HCT116 (cell line): ENCODE measurements at regions not wholly inside any gene's neighbourhood (a gene's known extent, or its start where the extent isn't known, plus 50 kb on each side); places are given as distances from the start of the nearest gene placed in this dataset.

ENCODE experiments used
- ATAC-seq: fragments of 200-7000 bp; cut with Tn5 transposase; 2 replicates; pipeline ENCODE4 v1.9.1; 2020; ENCODE audit warnings: mild to moderate bottlenecking, moderate library complexity
- BruUV-seq: library from RNA; stranded (reverse); fragments of 400-500 nt; replicated peaks from 2 replicates; lab custom pipeline; 2021; lab: Mats Ljungman, UMichigan
- CTCF ChIA-PET: fragments of 300-600 bp; sonication (Branson Sonifier 250); formaldehyde crosslinking; loops from one replicate; lab custom pipeline; 2021; ENCODE audit warnings: antibody characterized with exemption; lab: Charles Lee
- POLR2A ChIA-PET: fragments of 300-600, 350-600 bp; sonication (Branson Sonifier 250); formaldehyde crosslinking; loops from one replicate; lab custom pipeline; 2021; ENCODE audit warnings: antibody characterized with exemption; lab: Charles Lee
- RAD21 ChIA-PET, 2 experiments: fragments of 300-600 bp; sonication (Branson Sonifier 250); formaldehyde crosslinking; loops; one replicate each; lab custom pipeline; 2023; ENCODE audit warnings: low total read pairs in 2 of 2; ENCODE audit not compliant: uncharacterized antibody in 2 of 2, unreplicated experiment in 2 of 2, low non-redundant PET in 1 of 2; lab: Charles Lee
- DNase-seq: peaks from one replicate; pipeline ENCODE4 v3.0.0-alpha.2; 2010; ENCODE audit warnings: low read depth, low spot score
- H2AFZ ChIP-seq: fragments of 200-600 bp; shearing (Covaris generic), sonication (generic); 2 replicates; pipeline ENCODE4 v1.6.1; 2017; ENCODE audit warnings: low read depth, mixed run types, mixed read lengths, antibody characterized with exemption, low read length; ENCODE audit not compliant: poor library complexity, severe bottlenecking
- H3K27ac ChIP-seq: 2 replicates; pipeline ENCODE4 v1.5.1; 2012; ENCODE audit warnings: low read depth, low read length
- H3K27me3 ChIP-seq: fragments of 200-600 bp; sonication (generic); 2 replicates; pipeline ENCODE4 v1.6.1; 2016; ENCODE audit warnings: mixed run types, low read length, mixed read lengths; ENCODE audit not compliant: insufficient read depth
- H3K36me3 ChIP-seq, 2 experiments: fragments of 200-500 bp in 1 of 2; fragments of 200-600 bp in 1 of 2; sonication (Bioruptor generic) in 1 of 2; sonication (generic) in 1 of 2; 2 replicates each; pipeline versions ENCODE4 v1.5.1 to v1.6.1; 2014 to 2016; ENCODE audit warnings: low read length in 2 of 2, inconsistent platforms in 1 of 2, mixed read lengths in 1 of 2, mixed run types in 1 of 2; ENCODE audit not compliant: insufficient read depth in 2 of 2, control insufficient read depth in 1 of 2
- H3K4me1 ChIP-seq, 2 experiments: fragments of 200-600 bp in 1 of 2; sonication (generic) in 1 of 2; 2 replicates each; pipeline versions ENCODE4 v1.5.1 to v1.6.1; 2012 to 2017; ENCODE audit warnings: low read length in 2 of 2, inconsistent platforms in 1 of 2, mild to moderate bottlenecking in 1 of 2, mixed read lengths in 1 of 2, mixed run types in 1 of 2, moderate library complexity in 1 of 2; ENCODE audit not compliant: insufficient read depth in 2 of 2, control insufficient read depth in 1 of 2
- H3K4me2 ChIP-seq: fragments of 200-600 bp; sonication (generic); 2 replicates; pipeline ENCODE4 v1.6.1; 2017; ENCODE audit warnings: mixed run types, low read length, mixed read lengths
- H3K4me3 ChIP-seq, 2 experiments: fragments of 200-600 bp in 1 of 2; sonication (generic) in 1 of 2; replicated peaks in 1 of 2; 2 replicates each; pipeline ENCODE4 v1.5.1; 2011 to 2016; ENCODE audit warnings: low read length in 2 of 2, control low read depth in 1 of 2, low read depth in 1 of 2, mild to moderate bottlenecking in 1 of 2, mixed read lengths in 1 of 2, mixed run types in 1 of 2
- H3K79me2 ChIP-seq: fragments of 200-600 bp; sonication (generic); 2 replicates; pipeline ENCODE4 v1.6.1; 2017; ENCODE audit warnings: mild to moderate bottlenecking, mixed run types, low read length, moderate library complexity, mixed read lengths; ENCODE audit not compliant: insufficient read depth
- H3K9ac ChIP-seq: fragments of 200-600 bp; sonication (generic); 2 replicates; pipeline ENCODE4 v1.6.1; 2016; ENCODE audit warnings: low read length, mixed read lengths
- H3K9me2 ChIP-seq: fragments of 200-600 bp; sonication (generic), shearing (Covaris generic); 2 replicates; pipeline ENCODE4 v1.6.1; 2017; ENCODE audit warnings: mixed run types, mild to moderate bottlenecking, moderate library complexity; ENCODE audit not compliant: insufficient read depth
- H3K9me3 ChIP-seq, 2 experiments: fragments of 200-500 bp in 1 of 2; fragments of 200-600 bp in 1 of 2; sonication (Bioruptor generic) in 1 of 2; sonication (generic) in 1 of 2; 2 replicates each; pipeline ENCODE4 v1.6.1; 2014 to 2017; ENCODE audit warnings: low read length in 2 of 2, mixed read lengths in 2 of 2, inconsistent platforms in 1 of 2, low read depth in 1 of 2, mild to moderate bottlenecking in 1 of 2, mixed run types in 1 of 2, moderate library complexity in 1 of 2; ENCODE audit not compliant: control insufficient read depth in 1 of 2, insufficient read depth in 1 of 2
- H4K20me1 ChIP-seq: fragments of 200-600 bp; sonication (generic), shearing (Covaris generic); 2 replicates; pipeline ENCODE4 v1.6.1; 2017; ENCODE audit warnings: mixed run types, mild to moderate bottlenecking, moderate library complexity; ENCODE audit not compliant: insufficient read depth
- CBX3 ChIP-seq: IDR thresholded peaks from 2 replicates; pipeline ENCODE4 v1.6.1; 2012; ENCODE audit warnings: low read depth
- CEBPB ChIP-seq: IDR thresholded peaks from 2 replicates; pipeline ENCODE4 v1.6.1; 2012; ENCODE audit warnings: low read depth
- EGR1 ChIP-seq: IDR thresholded peaks from 2 replicates; pipeline ENCODE4 v1.6.1; 2012; ENCODE audit warnings: low read depth
- ELF1 ChIP-seq: IDR thresholded peaks from 2 replicates; pipeline ENCODE4 v1.6.1; 2012; ENCODE audit warnings: low read depth, borderline replicate concordance
- EZH2 ChIP-seq: fragments of 200-600 bp; sonication (generic); IDR thresholded peaks from 2 replicates; pipeline ENCODE4 v1.6.1; 2017; ENCODE audit warnings: antibody characterized with exemption, mixed run types
- EZH2phosphoT487 ChIP-seq: fragments of 200-600 bp; IDR thresholded peaks from 2 replicates; pipeline ENCODE4 v1.6.1; 2018; ENCODE audit warnings: antibody characterized with exemption, borderline replicate concordance
- FOSL1 ChIP-seq: IDR thresholded peaks from 2 replicates; pipeline ENCODE4 v1.6.1; 2012; ENCODE audit warnings: low read depth
- JUND ChIP-seq: IDR thresholded peaks from 2 replicates; pipeline ENCODE4 v1.6.1; 2012
- POLR2A ChIP-seq: IDR thresholded peaks from 2 replicates; pipeline ENCODE4 v1.7.0; 2011; ENCODE audit warnings: borderline replicate concordance; ENCODE audit not compliant: insufficient read depth, insufficient read length; ENCODE audit errors: extremely low read depth
- POLR2AphosphoS5 ChIP-seq: IDR thresholded peaks from 2 replicates; pipeline ENCODE4 v1.6.1; 2011; ENCODE audit warnings: mild to moderate bottlenecking, low read depth, low read length, moderate library complexity
- SP1 ChIP-seq: IDR thresholded peaks from 2 replicates; pipeline ENCODE4 v1.6.1; 2012; ENCODE audit warnings: low read depth
- SRF ChIP-seq: IDR thresholded peaks from 2 replicates; pipeline ENCODE4 v1.6.1; 2012; ENCODE audit warnings: low read depth
- TCF7L2 ChIP-seq: IDR thresholded peaks from 2 replicates; pipeline ENCODE4 v1.7.0; 2011; ENCODE audit warnings: borderline replicate concordance, inconsistent platforms; ENCODE audit not compliant: insufficient read depth, insufficient read length; ENCODE audit errors: extremely low read depth
- YY1 ChIP-seq: IDR thresholded peaks from 2 replicates; pipeline ENCODE4 v1.6.1; 2011; ENCODE audit warnings: low read length, low read depth, moderate library complexity, mild to moderate bottlenecking; ENCODE audit not compliant: insufficient replicate concordance; ENCODE audit errors: extremely low read depth
- ZFX ChIP-seq: fragments of 450-650 bp; IDR thresholded peaks from 2 replicates; pipeline ENCODE4 v1.6.1; 2017
- ZNF274 ChIP-seq: fragments of 200-500 bp; sonication (Bioruptor generic); IDR thresholded peaks from 2 replicates; pipeline ENCODE4 v1.6.1; 2014; ENCODE audit warnings: mild to moderate bottlenecking, low read depth, low read length, inconsistent platforms
- intact Hi-C: fragments of 100-400 bp; cut with micrococcal nuclease; formaldehyde crosslinking; loops from 2 replicates; pipeline ENCODE4 v1.10.0; 2022
- TF ChIP-seq, protein P1 (sequence below): IDR thresholded peaks from 2 replicates; pipeline ENCODE4 v1.6.1; 2012
- TF ChIP-seq, protein P2 (sequence below), 3 experiments: fragments of 200-600 bp in 1 of 3; sonication (generic) in 1 of 3; IDR thresholded peaks in 2 of 3; conservative IDR thresholded peaks in 1 of 3; 2 replicates each; pipeline ENCODE4 v1.5.1; 2012 to 2017; ENCODE audit warnings: low read depth in 2 of 3, low read length in 2 of 3, antibody characterized with exemption in 1 of 3, borderline replicate concordance in 1 of 3, control low read depth in 1 of 3, mild to moderate bottlenecking in 1 of 3, mixed read lengths in 1 of 3, mixed run types in 1 of 3, moderate library complexity in 1 of 3; ENCODE audit not compliant: insufficient read depth in 1 of 3
- TF ChIP-seq, protein P3 (sequence below): IDR thresholded peaks from 2 replicates; pipeline ENCODE4 v1.6.1; 2012; ENCODE audit warnings: low read depth
- TF ChIP-seq, protein P4 (sequence below): IDR thresholded peaks from 2 replicates; pipeline ENCODE4 v1.6.1; 2011; ENCODE audit warnings: mild to moderate bottlenecking, low read length, moderate library complexity; ENCODE audit not compliant: insufficient replicate concordance; ENCODE audit errors: extremely low read depth

DNA sequence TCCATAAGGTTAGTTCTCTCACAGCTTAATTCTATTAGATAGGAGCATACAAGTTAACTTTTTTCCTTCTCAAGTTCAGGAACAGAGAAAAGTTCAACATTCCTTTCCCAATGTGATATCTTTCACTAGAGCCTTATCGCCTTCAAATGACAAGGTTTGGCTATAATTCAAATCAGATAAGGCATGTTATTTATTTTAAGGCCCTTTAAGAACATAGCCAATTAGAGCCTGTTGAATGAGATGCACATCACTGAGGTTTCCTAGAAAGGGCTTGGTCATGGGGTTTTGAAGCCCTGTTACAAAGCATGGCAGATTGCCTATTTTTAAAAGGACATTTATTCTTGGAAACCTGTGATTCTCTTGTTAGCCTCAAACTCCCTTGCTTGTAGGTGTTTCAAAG lies 123.4 kb downstream of the BASP1 start:
- no peak overlapping the region for H3K27ac ChIP-seq
- TF ChIP-seq JUND (no peak), FOSL1 (no peak), ZFX (no peak), YY1 (no peak), ZNF274 (no peak), ELF1 (no peak), POLR2AphosphoS5 (no peak), SRF (no peak), CEBPB (no peak), CBX3 (no peak), EZH2 (no peak), SP1 (no peak), EZH2phosphoT487 (no peak), EGR1 (no peak), POLR2A (no peak), TCF7L2 (no peak)
- TF ChIP-seq, protein P1, sequence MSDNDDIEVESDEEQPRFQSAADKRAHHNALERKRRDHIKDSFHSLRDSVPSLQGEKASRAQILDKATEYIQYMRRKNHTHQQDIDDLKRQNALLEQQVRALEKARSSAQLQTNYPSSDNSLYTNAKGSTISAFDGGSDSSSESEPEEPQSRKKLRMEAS: no peak
- TF ChIP-seq, protein P2, sequence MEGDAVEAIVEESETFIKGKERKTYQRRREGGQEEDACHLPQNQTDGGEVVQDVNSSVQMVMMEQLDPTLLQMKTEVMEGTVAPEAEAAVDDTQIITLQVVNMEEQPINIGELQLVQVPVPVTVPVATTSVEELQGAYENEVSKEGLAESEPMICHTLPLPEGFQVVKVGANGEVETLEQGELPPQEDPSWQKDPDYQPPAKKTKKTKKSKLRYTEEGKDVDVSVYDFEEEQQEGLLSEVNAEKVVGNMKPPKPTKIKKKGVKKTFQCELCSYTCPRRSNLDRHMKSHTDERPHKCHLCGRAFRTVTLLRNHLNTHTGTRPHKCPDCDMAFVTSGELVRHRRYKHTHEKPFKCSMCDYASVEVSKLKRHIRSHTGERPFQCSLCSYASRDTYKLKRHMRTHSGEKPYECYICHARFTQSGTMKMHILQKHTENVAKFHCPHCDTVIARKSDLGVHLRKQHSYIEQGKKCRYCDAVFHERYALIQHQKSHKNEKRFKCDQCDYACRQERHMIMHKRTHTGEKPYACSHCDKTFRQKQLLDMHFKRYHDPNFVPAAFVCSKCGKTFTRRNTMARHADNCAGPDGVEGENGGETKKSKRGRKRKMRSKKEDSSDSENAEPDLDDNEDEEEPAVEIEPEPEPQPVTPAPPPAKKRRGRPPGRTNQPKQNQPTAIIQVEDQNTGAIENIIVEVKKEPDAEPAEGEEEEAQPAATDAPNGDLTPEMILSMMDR (IDR thresholded peaks at IDR 0.05 in 2 of 3, conservative IDR thresholded peaks at IDR 0.05 in 1 of 3; ENCODE audit: borderline replicate concordance in 1 of 3, insufficient read depth in 1 of 3, low read depth in 2 of 3, low read length in 2 of 3): no peak
- TF ChIP-seq, protein P3, sequence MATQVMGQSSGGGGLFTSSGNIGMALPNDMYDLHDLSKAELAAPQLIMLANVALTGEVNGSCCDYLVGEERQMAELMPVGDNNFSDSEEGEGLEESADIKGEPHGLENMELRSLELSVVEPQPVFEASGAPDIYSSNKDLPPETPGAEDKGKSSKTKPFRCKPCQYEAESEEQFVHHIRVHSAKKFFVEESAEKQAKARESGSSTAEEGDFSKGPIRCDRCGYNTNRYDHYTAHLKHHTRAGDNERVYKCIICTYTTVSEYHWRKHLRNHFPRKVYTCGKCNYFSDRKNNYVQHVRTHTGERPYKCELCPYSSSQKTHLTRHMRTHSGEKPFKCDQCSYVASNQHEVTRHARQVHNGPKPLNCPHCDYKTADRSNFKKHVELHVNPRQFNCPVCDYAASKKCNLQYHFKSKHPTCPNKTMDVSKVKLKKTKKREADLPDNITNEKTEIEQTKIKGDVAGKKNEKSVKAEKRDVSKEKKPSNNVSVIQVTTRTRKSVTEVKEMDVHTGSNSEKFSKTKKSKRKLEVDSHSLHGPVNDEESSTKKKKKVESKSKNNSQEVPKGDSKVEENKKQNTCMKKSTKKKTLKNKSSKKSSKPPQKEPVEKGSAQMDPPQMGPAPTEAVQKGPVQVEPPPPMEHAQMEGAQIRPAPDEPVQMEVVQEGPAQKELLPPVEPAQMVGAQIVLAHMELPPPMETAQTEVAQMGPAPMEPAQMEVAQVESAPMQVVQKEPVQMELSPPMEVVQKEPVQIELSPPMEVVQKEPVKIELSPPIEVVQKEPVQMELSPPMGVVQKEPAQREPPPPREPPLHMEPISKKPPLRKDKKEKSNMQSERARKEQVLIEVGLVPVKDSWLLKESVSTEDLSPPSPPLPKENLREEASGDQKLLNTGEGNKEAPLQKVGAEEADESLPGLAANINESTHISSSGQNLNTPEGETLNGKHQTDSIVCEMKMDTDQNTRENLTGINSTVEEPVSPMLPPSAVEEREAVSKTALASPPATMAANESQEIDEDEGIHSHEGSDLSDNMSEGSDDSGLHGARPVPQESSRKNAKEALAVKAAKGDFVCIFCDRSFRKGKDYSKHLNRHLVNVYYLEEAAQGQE: no peak
- TF ChIP-seq, protein P4, sequence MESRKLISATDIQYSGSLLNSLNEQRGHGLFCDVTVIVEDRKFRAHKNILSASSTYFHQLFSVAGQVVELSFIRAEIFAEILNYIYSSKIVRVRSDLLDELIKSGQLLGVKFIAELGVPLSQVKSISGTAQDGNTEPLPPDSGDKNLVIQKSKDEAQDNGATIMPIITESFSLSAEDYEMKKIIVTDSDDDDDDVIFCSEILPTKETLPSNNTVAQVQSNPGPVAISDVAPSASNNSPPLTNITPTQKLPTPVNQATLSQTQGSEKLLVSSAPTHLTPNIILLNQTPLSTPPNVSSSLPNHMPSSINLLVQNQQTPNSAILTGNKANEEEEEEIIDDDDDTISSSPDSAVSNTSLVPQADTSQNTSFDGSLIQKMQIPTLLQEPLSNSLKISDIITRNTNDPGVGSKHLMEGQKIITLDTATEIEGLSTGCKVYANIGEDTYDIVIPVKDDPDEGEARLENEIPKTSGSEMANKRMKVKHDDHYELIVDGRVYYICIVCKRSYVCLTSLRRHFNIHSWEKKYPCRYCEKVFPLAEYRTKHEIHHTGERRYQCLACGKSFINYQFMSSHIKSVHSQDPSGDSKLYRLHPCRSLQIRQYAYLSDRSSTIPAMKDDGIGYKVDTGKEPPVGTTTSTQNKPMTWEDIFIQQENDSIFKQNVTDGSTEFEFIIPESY: no peak
- TF ChIP-seq, all 23 proteins: peak for 0
- no peak for ATAC-seq
- Histone ChIP-seq H3K79me2 (no peaks in the 10 kb centered on the region), H3K4me3 (no peak overlapping the region), H2AFZ (no peak overlapping the region), H3K4me1 (peaks cover 0 to 4% of the 10 kb centered on the region in 2 experiments; a peak in 1 of 4 replicates), H3K9ac (no peak overlapping the region), H3K9me2 (no peaks in the 10 kb centered on the region), H3K27me3 (no peaks in the 10 kb centered on the region), H3K36me3 (no peaks in the 10 kb centered on the region), H4K20me1 (no peaks in the 10 kb centered on the region), H3K9me3 (no peaks in the 10 kb centered on the region; a peak in 1 of 4 replicates), H3K4me2 (no peak overlapping the region)
- intact Hi-C loops: no loop called here
- ChIA-PET RAD21 (no interaction called here), CTCF (no interaction called here), POLR2A (no interaction called here)
- no peak for DNase-seq
- BruUV-seq: no TSS peak
